Osteoblast (primary cell): ENCODE measurements at regions not wholly inside any gene's neighbourhood (a gene's known extent, or its start where the extent isn't known, plus 50 kb on each side); places are given as distances from the start of the nearest gene placed in this dataset.

Experiments
- DNase-seq: peaks from one replicate; pipeline ENCODE4 v3.0.0; 2011; ENCODE audit warnings: low spot score, mixed read lengths; ENCODE audit not compliant: insufficient read length; ENCODE audit errors: missing footprints
- H2AFZ ChIP-seq: 2 replicates; pipeline ENCODE4 v1.6.0; 2011; ENCODE audit warnings: mild to moderate bottlenecking, low read length
- H3K27ac ChIP-seq: 2 replicates; pipeline ENCODE4 v1.5.1; 2011; ENCODE audit warnings: mild to moderate bottlenecking, low read depth, low read length, moderate library complexity
- H3K27me3 ChIP-seq: 2 replicates; pipeline ENCODE4 v1.6.0; 2012; ENCODE audit warnings: mild to moderate bottlenecking, control low read depth, inconsistent platforms, low read length, moderate library complexity; ENCODE audit not compliant: insufficient read depth
- H3K36me3 ChIP-seq: 2 replicates; pipeline ENCODE4 v1.5.1; 2011; ENCODE audit warnings: mild to moderate bottlenecking, low read length, control low read depth, moderate library complexity; ENCODE audit not compliant: insufficient read depth
- H3K4me1 ChIP-seq: 2 replicates; pipeline ENCODE4 v1.5.1; 2011; ENCODE audit warnings: mild to moderate bottlenecking, low read length, control low read depth, moderate library complexity; ENCODE audit not compliant: insufficient read depth
- H3K4me2 ChIP-seq: 2 replicates; pipeline ENCODE4 v1.6.0; 2011; ENCODE audit warnings: mild to moderate bottlenecking, low read length; ENCODE audit not compliant: insufficient read depth
- H3K4me3 ChIP-seq: fragments of 200-600 bp; sonication (generic); 3 replicates; pipeline ENCODE4 v1.5.1; 2012; ENCODE audit warnings: mild to moderate bottlenecking, low read length, inconsistent platforms; ENCODE audit not compliant: insufficient read depth
- H3K79me2 ChIP-seq: 2 replicates; pipeline ENCODE4 v1.6.0; 2012; ENCODE audit warnings: mild to moderate bottlenecking, low read length, control low read depth, inconsistent platforms; ENCODE audit not compliant: insufficient read depth
- H3K9me3 ChIP-seq: 2 replicates; pipeline ENCODE4 v1.5.1; 2011; ENCODE audit warnings: low read depth, low read length, control low read depth
- H4K20me1 ChIP-seq: 2 replicates; pipeline ENCODE4 v1.6.0; 2012; ENCODE audit warnings: mild to moderate bottlenecking, low read length, control low read depth; ENCODE audit not compliant: insufficient read depth
- CTCF ChIP-seq: IDR thresholded peaks from 2 replicates; pipeline ENCODE4 v1.5.1; 2011; ENCODE audit warnings: mild to moderate bottlenecking, low read depth, low read length, moderate library complexity; ENCODE audit errors: extremely low read depth

- H3K79me2 ChIP-seq = no peaks in the 10 kb centered on the region
- DNase-seq = no peak
- no peak for TF ChIP-seq CTCF
- H3K4me2 ChIP-seq = no peak overlapping the region
- no peak overlapping the region for H3K27ac ChIP-seq
- H3K27me3 ChIP-seq = no peaks in the 10 kb centered on the region
- H4K20me1 ChIP-seq = no peaks in the 10 kb centered on the region
- H3K36me3 ChIP-seq = no peaks in the 10 kb centered on the region
- no peaks in the 10 kb centered on the region for H3K4me1 ChIP-seq
- H3K4me3 ChIP-seq = no peak overlapping the region
- H3K9me3 ChIP-seq = no peaks in the 10 kb centered on the region
- H2AFZ ChIP-seq = no peak overlapping the region
Measured at GRCh38 chr2:155200753-155201152, 502.3 kb downstream of the KCNJ3 start.

GRCh38 chr2:155190342-155190741, 491.8 kb downstream of the KCNJ3 start:
- H3K4me1 ChIP-seq = no peaks in the 10 kb centered on the region
- H3K27me3 ChIP-seq = no peaks in the 10 kb centered on the region
- no peaks in the 10 kb centered on the region for H3K9me3 ChIP-seq
- no peak overlapping the region for H3K4me2 ChIP-seq
- no peak for DNase-seq
- no peak overlapping the region for H3K4me3 ChIP-seq
- no peak overlapping the region for H3K27ac ChIP-seq
- H2AFZ ChIP-seq = no peak overlapping the region
- no peaks in the 10 kb centered on the region for H3K36me3 ChIP-seq
- no peak for TF ChIP-seq CTCF
- no peaks in the 10 kb centered on the region for H3K79me2 ChIP-seq
- no peaks in the 10 kb centered on the region for H4K20me1 ChIP-seq

- DNase-seq = no peak
- Histone ChIP-seq H2AFZ (no peak overlapping the region), H4K20me1 (no peaks in the 10 kb centered on the region), H3K36me3 (no peaks in the 10 kb centered on the region), H3K27ac (no peak overlapping the region), H3K4me2 (no peak overlapping the region), H3K27me3 (no peaks in the 10 kb centered on the region), H3K79me2 (no peaks in the 10 kb centered on the region), H3K4me3 (no peak overlapping the region), H3K4me1 (no peaks in the 10 kb centered on the region), H3K9me3 (no peaks in the 10 kb centered on the region)
- no peak for TF ChIP-seq CTCF
Measured at GRCh38 chr2:155178921-155179320, 480.4 kb downstream of the KCNJ3 start.

- Histone ChIP-seq H2AFZ (no peak overlapping the region), H3K4me3 (no peak overlapping the region), H3K27me3 (no peaks in the 10 kb centered on the region), H3K36me3 (no peaks in the 10 kb centered on the region), H3K4me1 (no peaks in the 10 kb centered on the region), H3K79me2 (no peaks in the 10 kb centered on the region), H4K20me1 (no peaks in the 10 kb centered on the region), H3K9me3 (no peaks in the 10 kb centered on the region), H3K27ac (no peak overlapping the region), H3K4me2 (no peak overlapping the region)
- TF ChIP-seq CTCF = no peak
- DNase-seq = no peak
Measured at GRCh38 chr2:155176345-155176744, 477.9 kb downstream of the KCNJ3 start.
